ENCODE measurements at regions not wholly inside any gene's neighbourhood (a gene's known extent, or its start where the extent isn't known, plus 50 kb on each side); places are given as distances from the start of the nearest gene placed in this dataset.

- TF ChIP-seq, protein P1, sequence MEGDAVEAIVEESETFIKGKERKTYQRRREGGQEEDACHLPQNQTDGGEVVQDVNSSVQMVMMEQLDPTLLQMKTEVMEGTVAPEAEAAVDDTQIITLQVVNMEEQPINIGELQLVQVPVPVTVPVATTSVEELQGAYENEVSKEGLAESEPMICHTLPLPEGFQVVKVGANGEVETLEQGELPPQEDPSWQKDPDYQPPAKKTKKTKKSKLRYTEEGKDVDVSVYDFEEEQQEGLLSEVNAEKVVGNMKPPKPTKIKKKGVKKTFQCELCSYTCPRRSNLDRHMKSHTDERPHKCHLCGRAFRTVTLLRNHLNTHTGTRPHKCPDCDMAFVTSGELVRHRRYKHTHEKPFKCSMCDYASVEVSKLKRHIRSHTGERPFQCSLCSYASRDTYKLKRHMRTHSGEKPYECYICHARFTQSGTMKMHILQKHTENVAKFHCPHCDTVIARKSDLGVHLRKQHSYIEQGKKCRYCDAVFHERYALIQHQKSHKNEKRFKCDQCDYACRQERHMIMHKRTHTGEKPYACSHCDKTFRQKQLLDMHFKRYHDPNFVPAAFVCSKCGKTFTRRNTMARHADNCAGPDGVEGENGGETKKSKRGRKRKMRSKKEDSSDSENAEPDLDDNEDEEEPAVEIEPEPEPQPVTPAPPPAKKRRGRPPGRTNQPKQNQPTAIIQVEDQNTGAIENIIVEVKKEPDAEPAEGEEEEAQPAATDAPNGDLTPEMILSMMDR (IDR thresholded peaks at IDR 0.05): no peak
- TF ChIP-seq CBX8 (IDR thresholded peaks at IDR 0.05) (no peak), RAD21 (conservative IDR thresholded peaks at IDR 0.05 in 1 of 2, IDR thresholded peaks at IDR 0.05 in 1 of 2) (no peak), BHLHE40 (IDR thresholded peaks at IDR 0.05; ENCODE audit: low read depth, low read length) (no peak), MAZ (IDR thresholded peaks at IDR 0.05; ENCODE audit: borderline replicate concordance, low read depth, low read length) (no peak), POLR2A (IDR thresholded peaks at IDR 0.05; ENCODE audit: low read length) (no peak), E2F6 (IDR thresholded peaks at IDR 0.05; ENCODE audit: borderline replicate concordance, low read depth) (no peak), KDM1A (IDR thresholded peaks at IDR 0.05; ENCODE audit: low read depth) (no peak), EP300 (IDR thresholded peaks at IDR 0.05) (no peak), TFCP2L1 (CRISPR knock-in tag; IDR thresholded peaks at IDR 0.05) (no peak), JUNB (IDR thresholded peaks at IDR 0.05) (no peak)
- TF ChIP-seq, protein P2, sequence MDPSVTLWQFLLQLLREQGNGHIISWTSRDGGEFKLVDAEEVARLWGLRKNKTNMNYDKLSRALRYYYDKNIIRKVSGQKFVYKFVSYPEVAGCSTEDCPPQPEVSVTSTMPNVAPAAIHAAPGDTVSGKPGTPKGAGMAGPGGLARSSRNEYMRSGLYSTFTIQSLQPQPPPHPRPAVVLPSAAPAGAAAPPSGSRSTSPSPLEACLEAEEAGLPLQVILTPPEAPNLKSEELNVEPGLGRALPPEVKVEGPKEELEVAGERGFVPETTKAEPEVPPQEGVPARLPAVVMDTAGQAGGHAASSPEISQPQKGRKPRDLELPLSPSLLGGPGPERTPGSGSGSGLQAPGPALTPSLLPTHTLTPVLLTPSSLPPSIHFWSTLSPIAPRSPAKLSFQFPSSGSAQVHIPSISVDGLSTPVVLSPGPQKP (IDR thresholded peaks at IDR 0.05; ENCODE audit: low read depth, low read length): no peak
- TF ChIP-seq, protein P3, sequence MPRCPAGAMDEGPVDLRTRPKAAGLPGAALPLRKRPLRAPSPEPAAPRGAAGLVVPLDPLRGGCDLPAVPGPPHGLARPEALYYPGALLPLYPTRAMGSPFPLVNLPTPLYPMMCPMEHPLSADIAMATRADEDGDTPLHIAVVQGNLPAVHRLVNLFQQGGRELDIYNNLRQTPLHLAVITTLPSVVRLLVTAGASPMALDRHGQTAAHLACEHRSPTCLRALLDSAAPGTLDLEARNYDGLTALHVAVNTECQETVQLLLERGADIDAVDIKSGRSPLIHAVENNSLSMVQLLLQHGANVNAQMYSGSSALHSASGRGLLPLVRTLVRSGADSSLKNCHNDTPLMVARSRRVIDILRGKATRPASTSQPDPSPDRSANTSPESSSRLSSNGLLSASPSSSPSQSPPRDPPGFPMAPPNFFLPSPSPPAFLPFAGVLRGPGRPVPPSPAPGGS (IDR thresholded peaks at IDR 0.05): no peak
Observed at GRCh38 chr2:81734981-81735380, 1430.4 kb upstream of the LRRTM1 start.
